ENCODE measurements at regions not wholly inside any gene's neighbourhood (a gene's known extent, or its start where the extent isn't known, plus 50 kb on each side); places are given as distances from the start of the nearest gene placed in this dataset.

- DNase-seq = no peak
These were observed 183.7 kb upstream of the NAALADL2 start for GRCh38 chr3:174675406-174675805.

GRCh38 chr3:174681784-174682183 is 177.3 kb upstream of the NAALADL2 start:
- no peak for DNase-seq

GRCh38 chr3:174685796-174686195 is 173.3 kb upstream of the NAALADL2 start:
- DNase-seq = no peak

GRCh38 chr3:174697310-174697709 is 161.8 kb upstream of the NAALADL2 start:
- DNase-seq = no peak

GRCh38 chr3:174700736-174701135 is 158.4 kb upstream of the NAALADL2 start:
- no peak for DNase-seq

- DNase-seq = no peak
These were observed 148.5 kb upstream of the NAALADL2 start for GRCh38 chr3:174710612-174711011.

- no peak for DNase-seq
These were observed 143.7 kb upstream of the NAALADL2 start for GRCh38 chr3:174715386-174715785.

GRCh38 chr3:174716956-174717505 is 142.1 kb upstream of the NAALADL2 start:
- no peak for DNase-seq

- DNase-seq = peak; percentile 30
These were observed 138.4 kb upstream of the NAALADL2 start for GRCh38 chr3:174720717-174721116.

- no peak for DNase-seq
These were observed 133.8 kb upstream of the NAALADL2 start for GRCh38 chr3:174725303-174725702.

- no peak for DNase-seq
These were observed 121.2 kb upstream of the NAALADL2 start for GRCh38 chr3:174737966-174738365.

- no peak for DNase-seq
These were observed 110.0 kb upstream of the NAALADL2 start for GRCh38 chr3:174749143-174749542.

GRCh38 chr3:174755833-174756829 is 103.0 kb upstream of the NAALADL2 start:
- no peak for DNase-seq

- no peak for DNase-seq
These were observed 100.2 kb upstream of the NAALADL2 start for GRCh38 chr3:174758943-174759342.

GRCh38 chr3:174767406-174767805 is 91.7 kb upstream of the NAALADL2 start:
- DNase-seq = no peak

- no peak for DNase-seq
These were observed 91.2 kb upstream of the NAALADL2 start for GRCh38 chr3:174767853-174768382.

GRCh38 chr3:174769171-174769570 is 90.0 kb upstream of the NAALADL2 start:
- no peak for DNase-seq

- no peak for DNase-seq
These were observed 83.5 kb upstream of the NAALADL2 start for GRCh38 chr3:174775603-174776002.

GRCh38 chr3:174776123-174776522 is 83.0 kb upstream of the NAALADL2 start:
- DNase-seq = no peak

GRCh38 chr3:174776636-174777035 is 82.5 kb upstream of the NAALADL2 start:
- DNase-seq = no peak

GRCh38 chr3:174777813-174778212 is 81.3 kb upstream of the NAALADL2 start:
- no peak for DNase-seq

- no peak for DNase-seq
These were observed 75.6 kb upstream of the NAALADL2 start for GRCh38 chr3:174783502-174783901.

- DNase-seq = no peak
These were observed 74.8 kb upstream of the NAALADL2 start for GRCh38 chr3:174784206-174784934.
